GM19238 (cell line): ENCODE measurements at regions not wholly inside any gene's neighbourhood (a gene's known extent, or its start where the extent isn't known, plus 50 kb on each side); places are given as distances from the start of the nearest gene placed in this dataset.

ENCODE experiments used
- DNase-seq: peaks from one replicate; pipeline ENCODE4 v3.0.0; 2011; ENCODE audit warnings: low spot score; ENCODE audit not compliant: insufficient read length

- DNase-seq = no peak
Measured at GRCh38 chr13:76127922-76128321, 491.8 kb downstream of the LMO7 start.

GRCh38 chr13:76123548-76123947 lies 487.4 kb downstream of the LMO7 start:
- no peak for DNase-seq

GRCh38 chr13:76116751-76117360 lies 480.7 kb downstream of the LMO7 start:
- no peak for DNase-seq

- no peak for DNase-seq
Measured at GRCh38 chr13:76106763-76107162, 470.6 kb downstream of the LMO7 start.

- DNase-seq = no peak
Measured at GRCh38 chr13:76094645-76095044, 458.5 kb downstream of the LMO7 start.

- no peak for DNase-seq
Measured at GRCh38 chr13:76091076-76091475, 454.9 kb downstream of the LMO7 start.

GRCh38 chr13:76086729-76087128 lies 450.6 kb downstream of the LMO7 start:
- no peak for DNase-seq

- DNase-seq = no peak
Measured at GRCh38 chr13:76067850-76068249, 431.7 kb downstream of the LMO7 start.

- no peak for DNase-seq
Measured at GRCh38 chr13:76053181-76053580, 417.1 kb downstream of the LMO7 start.

GRCh38 chr13:76049376-76049746 lies 413.2 kb downstream of the LMO7 start:
- no peak for DNase-seq

- no peak for DNase-seq
Measured at GRCh38 chr13:76048675-76049375, 412.7 kb downstream of the LMO7 start.

GRCh38 chr13:76048131-76048530 lies 412.0 kb downstream of the LMO7 start:
- no peak for DNase-seq

GRCh38 chr13:76043874-76044273 lies 407.7 kb downstream of the LMO7 start:
- no peak for DNase-seq

- DNase-seq = no peak
Measured at GRCh38 chr13:76038920-76039716, 403.0 kb downstream of the LMO7 start.

- DNase-seq = no peak
Measured at GRCh38 chr13:76036176-76036575, 400.0 kb downstream of the LMO7 start.

GRCh38 chr13:76035711-76036110 lies 399.6 kb downstream of the LMO7 start:
- no peak for DNase-seq

- no peak for DNase-seq
Measured at GRCh38 chr13:76029706-76030105, 393.6 kb downstream of the LMO7 start.

GRCh38 chr13:76029088-76029487 lies 393.0 kb downstream of the LMO7 start:
- no peak for DNase-seq

GRCh38 chr13:76027131-76027530 lies 391.0 kb downstream of the LMO7 start:
- no peak for DNase-seq

GRCh38 chr13:76025392-76025791 lies 389.3 kb downstream of the LMO7 start:
- no peak for DNase-seq

- DNase-seq = no peak
Measured at GRCh38 chr13:76024151-76024550, 388.0 kb downstream of the LMO7 start.

- no peak for DNase-seq
Measured at GRCh38 chr13:76023652-76024051, 387.5 kb downstream of the LMO7 start.
